ENCODE measurements at regions not wholly inside any gene's neighbourhood (a gene's known extent, or its start where the extent isn't known, plus 50 kb on each side); places are given as distances from the start of the nearest gene placed in this dataset.

DNA sequence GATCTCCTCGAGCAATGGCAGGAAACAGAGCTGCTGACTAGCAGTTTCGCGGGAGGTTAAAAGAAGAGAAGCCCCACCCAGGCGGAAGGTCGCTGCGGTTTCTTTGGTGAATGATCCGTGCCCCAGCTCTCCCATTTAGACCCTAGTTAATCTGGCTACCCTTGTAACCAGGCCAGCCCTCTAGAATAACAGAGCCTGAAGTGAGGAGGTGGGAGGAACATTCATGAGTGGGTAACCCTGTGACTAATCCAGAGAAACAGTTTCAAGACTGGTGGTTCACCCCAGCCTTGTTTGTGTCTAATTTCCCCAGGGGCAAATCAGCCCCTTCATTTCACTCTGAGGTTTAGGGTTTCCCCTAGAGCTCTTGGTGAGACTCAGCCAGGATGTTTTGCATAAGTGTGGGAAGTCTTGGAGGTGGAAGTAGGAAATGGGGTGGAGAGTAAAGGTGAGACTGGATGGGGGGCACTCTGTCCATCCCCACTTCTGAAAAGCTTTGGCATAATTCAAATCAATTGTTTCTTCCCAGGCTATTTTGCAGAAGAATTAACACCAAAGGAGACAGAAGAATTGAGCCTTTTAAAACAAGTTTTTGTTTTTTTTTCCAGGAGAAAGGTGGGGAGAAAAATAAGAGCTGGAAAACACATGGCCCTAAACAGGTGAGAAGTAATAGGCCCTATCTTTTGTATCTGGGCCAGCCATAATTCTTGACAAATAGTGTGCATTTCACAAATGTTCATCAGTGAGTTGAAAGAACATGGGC lies 303.1 kb downstream of the RPLP1 start:
- TF ChIP-seq CTCF (IDR thresholded peaks at IDR 0.05) (no peak), POLR2A (IDR thresholded peaks at IDR 0.05) (no peak)
